ENCODE measurements at regions not wholly inside any gene's neighbourhood (a gene's known extent, or its start where the extent isn't known, plus 50 kb on each side); places are given as distances from the start of the nearest gene placed in this dataset.
"Not testable (repeated sequence)": the region's sequence is repeated elsewhere in the genome, so short reads cannot be mapped to it uniquely, and the experiment has no call there.

GRCh38 chr5:126009566-126009965 is 413.6 kb upstream of the GRAMD2B start:
- intact Hi-C loops (cut with micrococcal nuclease; ENCODE audit: unreplicated experiment): no loop called here
- H3K9me3 Mint-ChIP-seq (ENCODE audit: low read depth, unreplicated experiment): no peaks in the 10 kb centered on the region
- no peak for TF ChIP-seq CTCF (IDR thresholded peaks at IDR 0.05; ENCODE audit: unreplicated experiment)
- no TSS peak for BruUV-seq (replicated peaks)
- H3K27ac Mint-ChIP-seq (ENCODE audit: unreplicated experiment): no peak overlapping the region
- DNase-seq: no peak
- H3K4me3 Mint-ChIP-seq (ENCODE audit: low read depth, unreplicated experiment): no peak overlapping the region
- H3K27me3 Mint-ChIP-seq (ENCODE audit: unreplicated experiment): no peaks in the 10 kb centered on the region
- CTCF ChIA-PET: interaction anchor here (0.6 kb wide), 1 partner anchor 529 kb away, joined by 3 read pairs; no protein-coding TSS in a partner anchor
- H3K4me1 Mint-ChIP-seq (ENCODE audit: low read depth, unreplicated experiment): no peaks in the 10 kb centered on the region
- no peaks in the 10 kb centered on the region for H3K36me3 Mint-ChIP-seq (ENCODE audit: insufficient read depth, unreplicated experiment)

GRCh38 chr5:126011526-126011925 is 411.7 kb upstream of the GRAMD2B start:
- H3K36me3 Mint-ChIP-seq (ENCODE audit: insufficient read depth, unreplicated experiment); intact Hi-C loops (cut with micrococcal nuclease; ENCODE audit: unreplicated experiment); DNase-seq; H3K4me3 Mint-ChIP-seq (ENCODE audit: low read depth, unreplicated experiment); H3K9me3 Mint-ChIP-seq (ENCODE audit: low read depth, unreplicated experiment); BruUV-seq (replicated peaks); H3K27me3 Mint-ChIP-seq (ENCODE audit: unreplicated experiment); H3K4me1 Mint-ChIP-seq (ENCODE audit: low read depth, unreplicated experiment); H3K27ac Mint-ChIP-seq (ENCODE audit: unreplicated experiment): not testable (repeated sequence)
- CTCF ChIA-PET: interaction anchor here (0.7 kb wide), 1 partner anchor 19 kb away, joined by 3 read pairs; no protein-coding TSS in a partner anchor

- no TSS peak for BruUV-seq (replicated peaks)
- Mint-ChIP-seq H3K4me1 (ENCODE audit: low read depth, unreplicated experiment) (peaks cover 18% of the 10 kb centered on the region), H3K4me3 (ENCODE audit: low read depth, unreplicated experiment) (no peak overlapping the region), H3K36me3 (ENCODE audit: insufficient read depth, unreplicated experiment) (no peaks in the 10 kb centered on the region), H3K27ac (ENCODE audit: unreplicated experiment) (no peak overlapping the region), H3K9me3 (ENCODE audit: low read depth, unreplicated experiment) (no peaks in the 10 kb centered on the region), H3K27me3 (ENCODE audit: unreplicated experiment) (no peaks in the 10 kb centered on the region)
- TF ChIP-seq CTCF (IDR thresholded peaks at IDR 0.05; ENCODE audit: unreplicated experiment): no peak
- intact Hi-C loops (cut with micrococcal nuclease; ENCODE audit: unreplicated experiment): loop anchor here (5.0 kb wide), 1 partner anchor 607 kb away; no protein-coding TSS in a partner anchor
- DNase-seq: no peak
- CTCF ChIA-PET: interaction anchor here (0.6 kb wide), 1 partner anchor 254 kb away, joined by 3 read pairs; no protein-coding TSS in a partner anchor
Measured at GRCh38 chr5:126014676-126015075, 408.5 kb upstream of the GRAMD2B start.

GRCh38 chr5:126015235-126016181 is 407.7 kb upstream of the GRAMD2B start:
- H3K4me3 Mint-ChIP-seq (ENCODE audit: low read depth, unreplicated experiment): no peak overlapping the region
- BruUV-seq (replicated peaks): no TSS peak
- H3K4me1 Mint-ChIP-seq (ENCODE audit: low read depth, unreplicated experiment): peaks cover 18% of the 10 kb centered on the region
- no peak for DNase-seq
- CTCF ChIA-PET: interaction anchor here (0.6 kb wide), 1 partner anchor 253 kb away, joined by 3 read pairs; no protein-coding TSS in a partner anchor
- H3K9me3 Mint-ChIP-seq (ENCODE audit: low read depth, unreplicated experiment): no peaks in the 10 kb centered on the region
- no peaks in the 10 kb centered on the region for H3K36me3 Mint-ChIP-seq (ENCODE audit: insufficient read depth, unreplicated experiment)
- no peaks in the 10 kb centered on the region for H3K27me3 Mint-ChIP-seq (ENCODE audit: unreplicated experiment)
- intact Hi-C loops (cut with micrococcal nuclease; ENCODE audit: unreplicated experiment): loop anchor here (5.0 kb wide), 1 partner anchor 608 kb away; no protein-coding TSS in a partner anchor
- no peak overlapping the region for H3K27ac Mint-ChIP-seq (ENCODE audit: unreplicated experiment)
- TF ChIP-seq CTCF (IDR thresholded peaks at IDR 0.05; ENCODE audit: unreplicated experiment): no peak
